Ectodermal cell (in vitro differentiated cells): ENCODE measurements at regions not wholly inside any gene's neighbourhood (a gene's known extent, or its start where the extent isn't known, plus 50 kb on each side); places are given as distances from the start of the nearest gene placed in this dataset.

Source experiments
- H3K27ac ChIP-seq: 2 replicates; pipeline ENCODE4 v1.7.0; 2013; ENCODE audit warnings: mild to moderate bottlenecking, low read depth, low read length; ENCODE audit not compliant: insufficient read depth, poor library complexity, severe bottlenecking
- H3K27me3 ChIP-seq: 2 replicates; pipeline ENCODE4 v1.7.0; 2013; ENCODE audit warnings: mild to moderate bottlenecking, low read length; ENCODE audit not compliant: insufficient read depth, control insufficient read depth, poor library complexity, severe bottlenecking
- H3K36me3 ChIP-seq: one replicate; pipeline ENCODE4 v1.7.0; 2013; ENCODE audit warnings: low read length; ENCODE audit not compliant: control insufficient read depth, insufficient read depth
- H3K4me1 ChIP-seq: one replicate; pipeline ENCODE4 v1.7.0; 2013; ENCODE audit warnings: low read length; ENCODE audit not compliant: control insufficient read depth, insufficient read depth
- H3K4me3 ChIP-seq: 2 replicates; pipeline ENCODE4 v1.7.0; 2013; ENCODE audit warnings: low read depth, low read length, control low read depth; ENCODE audit not compliant: insufficient read depth
- H3K9me3 ChIP-seq: 2 replicates; pipeline ENCODE4 v1.7.0; 2013; ENCODE audit warnings: mild to moderate bottlenecking, low read length, moderate library complexity; ENCODE audit not compliant: control insufficient read depth
- WGBS, 2 experiments: methylation state at CpG; one replicate each; pipeline ENCODE4 v1.1.7; 2013; ENCODE audit warnings: missing lambda C conversion rate in 2 of 2; 5-methylcytosine and 5-hydroxymethylcytosine counted together

GRCh38 chr12:107405436-107405835 is 280.2 kb upstream of the PWP1 start:
- Histone ChIP-seq H3K27me3 (no peaks in the 10 kb centered on the region), H3K4me3 (no peak overlapping the region), H3K4me1 (peaks cover 5% of the 10 kb centered on the region), H3K27ac (no peak overlapping the region), H3K9me3 (no peaks in the 10 kb centered on the region), H3K36me3 (no peaks in the 10 kb centered on the region)
- 88 to 92% methylated on average over 7 of the region's 7 CpGs for WGBS, 2 experiments

- Histone ChIP-seq H3K4me3 (no peak overlapping the region), H3K4me1 (no peaks in the 10 kb centered on the region), H3K27ac (no peak overlapping the region), H3K36me3 (no peaks in the 10 kb centered on the region), H3K27me3 (no peaks in the 10 kb centered on the region), H3K9me3 (no peaks in the 10 kb centered on the region)
- WGBS, 2 experiments, result 88 to 90% methylated on average over 5 of the region's 5 CpGs
Measured at GRCh38 chr12:107406932-107407331, 278.7 kb upstream of the PWP1 start.

- H3K27me3 ChIP-seq, result no peaks in the 10 kb centered on the region
- H3K36me3 ChIP-seq, result no peaks in the 10 kb centered on the region
- H3K4me1 ChIP-seq, result no peaks in the 10 kb centered on the region
- no peak overlapping the region for H3K27ac ChIP-seq
- no peaks in the 10 kb centered on the region for H3K9me3 ChIP-seq
- no peak overlapping the region for H3K4me3 ChIP-seq
- WGBS, 2 experiments, result 95 to 96% methylated on average over 14 of the region's 14 CpGs
Measured at GRCh38 chr12:107411792-107412535, 273.6 kb upstream of the PWP1 start.

- H3K36me3 ChIP-seq, result no peaks in the 10 kb centered on the region
- no peaks in the 10 kb centered on the region for H3K9me3 ChIP-seq
- H3K4me3 ChIP-seq, result no peak overlapping the region
- no peaks in the 10 kb centered on the region for H3K27me3 ChIP-seq
- H3K27ac ChIP-seq, result no peak overlapping the region
- WGBS, 2 experiments, result 95 to 96% methylated on average over 7 of the region's 7 CpGs
- H3K4me1 ChIP-seq, result no peaks in the 10 kb centered on the region
Measured at GRCh38 chr12:107415071-107415470, 270.5 kb upstream of the PWP1 start.

- Histone ChIP-seq H3K27ac (no peak overlapping the region), H3K27me3 (no peaks in the 10 kb centered on the region)
- WGBS, 2 experiments, result 94 to 96% methylated on average over 8 of the region's 8 CpGs
Measured at GRCh38 chr12:107415834-107416233, 269.8 kb upstream of the PWP1 start.

GRCh38 chr12:107417004-107417403 is 268.6 kb upstream of the PWP1 start:
- H3K9me3 ChIP-seq, result no peaks in the 10 kb centered on the region
- H3K4me1 ChIP-seq, result no peaks in the 10 kb centered on the region
- no peaks in the 10 kb centered on the region for H3K27me3 ChIP-seq
- WGBS, 2 experiments, result 89 to 90% methylated on average over 5 of the region's 5 CpGs
- H3K27ac ChIP-seq, result no peak overlapping the region
- no peaks in the 10 kb centered on the region for H3K36me3 ChIP-seq
- no peak overlapping the region for H3K4me3 ChIP-seq

More at GRCh38 chr12:107415834-107416233, 269.8 kb upstream of the PWP1 start:
- no peak overlapping the region for H3K4me3 ChIP-seq
- no peaks in the 10 kb centered on the region for H3K9me3 ChIP-seq
- H3K4me1 ChIP-seq, result no peaks in the 10 kb centered on the region
- H3K36me3 ChIP-seq, result no peaks in the 10 kb centered on the region

GRCh38 chr12:107418981-107419380 is 266.6 kb upstream of the PWP1 start:
- H3K4me3 ChIP-seq, result no peak overlapping the region
- H3K36me3 ChIP-seq, result no peaks in the 10 kb centered on the region
- H3K27ac ChIP-seq, result no peak overlapping the region
- no peaks in the 10 kb centered on the region for H3K27me3 ChIP-seq
- no peaks in the 10 kb centered on the region for H3K9me3 ChIP-seq
- H3K4me1 ChIP-seq, result no peaks in the 10 kb centered on the region

GRCh38 chr12:107423531-107423930 is 262.1 kb upstream of the PWP1 start:
- no peaks in the 10 kb centered on the region for H3K9me3 ChIP-seq
- H3K36me3 ChIP-seq, result no peaks in the 10 kb centered on the region
- 93 to 95% methylated on average over 5 of the region's 5 CpGs for WGBS, 2 experiments
- H3K4me3 ChIP-seq, result no peak overlapping the region
- H3K27me3 ChIP-seq, result no peaks in the 10 kb centered on the region
- no peaks in the 10 kb centered on the region for H3K4me1 ChIP-seq
- H3K27ac ChIP-seq, result no peak overlapping the region

GRCh38 chr12:107429006-107429705 is 256.4 kb upstream of the PWP1 start:
- Histone ChIP-seq H3K27me3 (no peaks in the 10 kb centered on the region), H3K4me3 (no peak overlapping the region), H3K4me1 (no peaks in the 10 kb centered on the region), H3K36me3 (no peaks in the 10 kb centered on the region), H3K9me3 (no peaks in the 10 kb centered on the region), H3K27ac (no peak overlapping the region)
- WGBS, 2 experiments, result 84 to 87% methylated on average over 7 of the region's 7 CpGs

- no peaks in the 10 kb centered on the region for H3K9me3 ChIP-seq
- H3K4me1 ChIP-seq, result no peaks in the 10 kb centered on the region
- no peaks in the 10 kb centered on the region for H3K27me3 ChIP-seq
- H3K36me3 ChIP-seq, result no peaks in the 10 kb centered on the region
- H3K4me3 ChIP-seq, result no peak overlapping the region
- WGBS, 2 experiments, result 86 to 93% methylated on average over 1 of the region's 1 CpG
- H3K27ac ChIP-seq, result no peak overlapping the region
Measured at GRCh38 chr12:107431942-107432341, 253.7 kb upstream of the PWP1 start.
